Keratinocyte (primary cell): ENCODE measurements at regions not wholly inside any gene's neighbourhood (a gene's known extent, or its start where the extent isn't known, plus 50 kb on each side); places are given as distances from the start of the nearest gene placed in this dataset.

Source experiments
- EZH2 ChIP-seq: IDR thresholded peaks from one replicate; pipeline ENCODE4 v1.6.1; 2012; ENCODE audit warnings: inconsistent platforms, mild to moderate bottlenecking, low read length, moderate library complexity
- TF ChIP-seq, protein P1 (sequence below), 3 experiments: IDR thresholded peaks in 1 of 3; conservative IDR thresholded peaks in 1 of 3; optimal IDR thresholded peaks in 1 of 3; 2 replicates in 2 of 3; 3 replicates in 1 of 3; pipeline versions ENCODE3 to v1.5.1; 2011; ENCODE audit warnings: low read length in 3 of 3, mild to moderate bottlenecking in 3 of 3, moderate library complexity in 2 of 3, control low read depth in 1 of 3, inconsistent platforms in 1 of 3; ENCODE audit not compliant: insufficient read depth in 2 of 3; ENCODE audit errors: extremely low read depth in 1 of 3

- TF ChIP-seq, protein P1, sequence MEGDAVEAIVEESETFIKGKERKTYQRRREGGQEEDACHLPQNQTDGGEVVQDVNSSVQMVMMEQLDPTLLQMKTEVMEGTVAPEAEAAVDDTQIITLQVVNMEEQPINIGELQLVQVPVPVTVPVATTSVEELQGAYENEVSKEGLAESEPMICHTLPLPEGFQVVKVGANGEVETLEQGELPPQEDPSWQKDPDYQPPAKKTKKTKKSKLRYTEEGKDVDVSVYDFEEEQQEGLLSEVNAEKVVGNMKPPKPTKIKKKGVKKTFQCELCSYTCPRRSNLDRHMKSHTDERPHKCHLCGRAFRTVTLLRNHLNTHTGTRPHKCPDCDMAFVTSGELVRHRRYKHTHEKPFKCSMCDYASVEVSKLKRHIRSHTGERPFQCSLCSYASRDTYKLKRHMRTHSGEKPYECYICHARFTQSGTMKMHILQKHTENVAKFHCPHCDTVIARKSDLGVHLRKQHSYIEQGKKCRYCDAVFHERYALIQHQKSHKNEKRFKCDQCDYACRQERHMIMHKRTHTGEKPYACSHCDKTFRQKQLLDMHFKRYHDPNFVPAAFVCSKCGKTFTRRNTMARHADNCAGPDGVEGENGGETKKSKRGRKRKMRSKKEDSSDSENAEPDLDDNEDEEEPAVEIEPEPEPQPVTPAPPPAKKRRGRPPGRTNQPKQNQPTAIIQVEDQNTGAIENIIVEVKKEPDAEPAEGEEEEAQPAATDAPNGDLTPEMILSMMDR (optimal IDR thresholded peaks at IDR 0.05 in 1 of 3, IDR thresholded peaks at IDR 0.05 in 1 of 3, conservative IDR thresholded peaks at IDR 0.05 in 1 of 3; ENCODE audit: extremely low read depth in 1 of 3, insufficient read depth in 2 of 3, low read length in 3 of 3): no peak
- TF ChIP-seq EZH2: no peak
Observed at GRCh38 chr11:8858808-8859207, 52.2 kb upstream of the AKIP1 start.
